ENCODE measurements at regions not wholly inside any gene's neighbourhood (a gene's known extent, or its start where the extent isn't known, plus 50 kb on each side); places are given as distances from the start of the nearest gene placed in this dataset.

DNA sequence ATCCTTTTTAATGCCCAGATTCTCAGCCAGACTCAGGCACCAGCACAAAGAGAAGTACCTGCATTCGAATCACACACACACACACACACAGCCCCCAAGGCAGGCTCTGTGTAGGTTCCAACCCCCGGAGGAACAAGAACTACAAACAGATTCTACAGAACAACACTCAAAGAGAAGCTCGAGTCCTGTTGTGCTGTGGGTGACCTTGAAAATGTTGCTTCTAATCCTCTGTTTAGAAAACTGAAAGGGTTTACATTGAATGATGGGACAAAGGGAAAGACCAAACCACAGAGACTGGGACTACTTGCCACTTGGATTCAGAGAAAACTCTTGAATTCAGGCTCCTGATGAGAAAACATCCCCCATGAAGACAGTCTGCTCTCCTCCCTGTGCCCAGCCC is 568.8 kb upstream of the C16orf82 start:
- TF ChIP-seq EZH2phosphoT487 (IDR thresholded peaks at IDR 0.05; ENCODE audit: insufficient read depth, low read depth) (no peak), EZH2 (IDR thresholded peaks at IDR 0.05; ENCODE audit: insufficient read depth, poor library complexity, severe bottlenecking) (no peak)
